Liver (tissue), 8 donors: ENCODE measurements at regions not wholly inside any gene's neighbourhood (a gene's known extent, or its start where the extent isn't known, plus 50 kb on each side); places are given as distances from the start of the nearest gene placed in this dataset.

ENCODE experiments used
- DNase-seq: peaks from one replicate; pipeline ENCODE4 v3.0.0-alpha.2; 2017; ENCODE audit warnings: low spot score
- H3K27ac ChIP-seq, 2 donors: one replicate each; pipeline ENCODE4 v1.7.0; 2013; ENCODE audit warnings: inconsistent platforms in 2 of 2, low read length in 2 of 2, control low read depth in 1 of 2, low read depth in 1 of 2, mild to moderate bottlenecking in 1 of 2
- H3K27me3 ChIP-seq, 4 donors: one replicate each; pipeline versions ENCODE4 v1.6.1 to v1.7.0; 2013; ENCODE audit warnings: low read length in 3 of 4, inconsistent platforms in 1 of 4, mild to moderate bottlenecking in 1 of 4, moderate library complexity in 1 of 4; ENCODE audit not compliant: control insufficient read depth in 4 of 4, insufficient read depth in 4 of 4
- H3K36me3 ChIP-seq, 4 donors: one replicate each; pipeline versions ENCODE4 v1.6.1 to v1.7.0; 2013; ENCODE audit warnings: low read length in 3 of 4, mild to moderate bottlenecking in 3 of 4, low read depth in 1 of 4, moderate library complexity in 1 of 4; ENCODE audit not compliant: control insufficient read depth in 4 of 4, insufficient read depth in 3 of 4
- H3K4me1 ChIP-seq, 4 donors: one replicate each; pipeline versions ENCODE4 v1.6.1 to v1.7.0; 2013; ENCODE audit warnings: low read length in 3 of 4, mild to moderate bottlenecking in 3 of 4, moderate library complexity in 1 of 4; ENCODE audit not compliant: control insufficient read depth in 4 of 4, insufficient read depth in 4 of 4
- H3K4me3 ChIP-seq, 3 donors: one replicate each; pipeline versions ENCODE4 v1.6.1 to v1.7.0; 2013; ENCODE audit warnings: low read length in 3 of 3, control low read depth in 1 of 3, low read depth in 1 of 3, mild to moderate bottlenecking in 1 of 3
- H3K9ac ChIP-seq, 2 donors: one replicate each; pipeline ENCODE4 v1.7.0; 2013; ENCODE audit warnings: low read length in 2 of 2, mild to moderate bottlenecking in 2 of 2, moderate library complexity in 2 of 2, control low read depth in 1 of 2, low read depth in 1 of 2
- H3K9me3 ChIP-seq, 4 donors: one replicate each; pipeline versions ENCODE4 v1.6.1 to v1.7.0; 2013; ENCODE audit warnings: low read length in 3 of 4; ENCODE audit not compliant: control insufficient read depth in 4 of 4
- CTCF ChIP-seq: fragments of 150-350 bp; IDR thresholded peaks from 2 replicates; pipeline ENCODE4 v1.5.1; 2017; ENCODE audit warnings: improper control_type of control experiment, low read depth, low read length; ENCODE audit not compliant: missing input control
- EGR1 ChIP-seq, 2 donors: IDR thresholded peaks; 2 replicates each; pipeline ENCODE4 v1.6.1; 2016 to 2018; ENCODE audit warnings: antibody characterized with exemption in 2 of 2, low read depth in 2 of 2
- FOXA2 ChIP-seq: IDR thresholded peaks from 2 replicates; pipeline ENCODE4 v1.6.1; 2016; ENCODE audit warnings: antibody characterized with exemption
- GABPA ChIP-seq, 2 donors: IDR thresholded peaks in 1 of 2; conservative IDR thresholded peaks in 1 of 2; 2 replicates each; pipeline ENCODE4 v1.6.1; 2016; ENCODE audit warnings: antibody characterized with exemption in 2 of 2, mild to moderate bottlenecking in 1 of 2, moderate library complexity in 1 of 2
- HNF4A ChIP-seq, 2 donors: conservative IDR thresholded peaks; 2 replicates each; pipeline ENCODE4 v1.6.1; 2016; ENCODE audit warnings: antibody characterized with exemption in 2 of 2, mild to moderate bottlenecking in 2 of 2
- HNF4G ChIP-seq: IDR thresholded peaks from 2 replicates; pipeline ENCODE4 v1.6.1; 2016; ENCODE audit warnings: antibody characterized with exemption
- JUND ChIP-seq, 2 donors: IDR thresholded peaks; 2 replicates each; pipeline ENCODE4 v1.6.1; 2016; ENCODE audit warnings: antibody characterized with exemption in 2 of 2
- NR2F2 ChIP-seq: IDR thresholded peaks from 2 replicates; pipeline ENCODE4 v1.6.1; 2016; ENCODE audit warnings: antibody characterized with exemption
- RAD21 ChIP-seq, 2 donors: IDR thresholded peaks; 2 replicates each; pipeline ENCODE4 v1.6.1; 2016; ENCODE audit warnings: antibody characterized with exemption in 2 of 2, mild to moderate bottlenecking in 2 of 2
- REST ChIP-seq: IDR thresholded peaks from 2 replicates; pipeline ENCODE4 v1.6.1; 2016; ENCODE audit warnings: antibody characterized with exemption, mild to moderate bottlenecking
- RXRA ChIP-seq, 2 donors: IDR thresholded peaks; 2 replicates each; pipeline ENCODE4 v1.6.1; 2017 to 2018; ENCODE audit warnings: antibody characterized with exemption in 2 of 2, mild to moderate bottlenecking in 1 of 2
- SP1 ChIP-seq: IDR thresholded peaks from 2 replicates; pipeline ENCODE4 v1.6.1; 2018; ENCODE audit warnings: antibody characterized with exemption, mild to moderate bottlenecking
- TAF1 ChIP-seq: conservative IDR thresholded peaks from 2 replicates; pipeline ENCODE4 v1.6.1; 2016; ENCODE audit warnings: antibody characterized with exemption, mild to moderate bottlenecking
- WGBS: extraction: QIAGEN DNeasy Blood & Tissue Kit; methylation state at CpG from one replicate; pipeline ENCODE4 v1.1.7; 2013; 5-methylcytosine and 5-hydroxymethylcytosine counted together
- donor health status: healthy.
- donor health status: healthy.
- donor health status: healthy.
- donor health status: healthy.
- donor health status: healthy.

- no peak overlapping the region for H3K9ac ChIP-seq
- TF ChIP-seq CTCF: no peak
- TF ChIP-seq GABPA (IDR thresholded peaks at IDR 0.05 in 1 of 2, conservative IDR thresholded peaks at IDR 0.05 in 1 of 2): no peak
- TF ChIP-seq EGR1 (IDR thresholded peaks at IDR 0.05; ENCODE audit: low read depth in 2 of 2): no peak
- no peak for TF ChIP-seq JUND (IDR thresholded peaks at IDR 0.05)
- TF ChIP-seq SP1: no peak
- TF ChIP-seq HNF4A (conservative IDR thresholded peaks at IDR 0.05): no peak
- no peak for TF ChIP-seq RXRA (IDR thresholded peaks at IDR 0.05)
- no peak for TF ChIP-seq REST
- no peak for TF ChIP-seq NR2F2
- no peak for TF ChIP-seq TAF1
- no peak for TF ChIP-seq HNF4G
- TF ChIP-seq RAD21 (IDR thresholded peaks at IDR 0.05): no peak
- no peak for TF ChIP-seq FOXA2
Measured at GRCh38 chr15:39205081-39205480, 375.8 kb upstream of the THBS1 start.

GRCh38 chr15:39205506-39206371 lies 375.1 kb upstream of the THBS1 start:
- whole genome bisulfite sequencing: 94% methylated on average over 4 of the region's 4 CpGs
- H3K27me3 ChIP-seq: no peaks in the 10 kb centered on the region
- no peak overlapping the region for H3K4me3 ChIP-seq
- TF ChIP-seq HNF4G: no peak
- TF ChIP-seq HNF4A (conservative IDR thresholded peaks at IDR 0.05): no peak
- no peak for TF ChIP-seq RXRA (IDR thresholded peaks at IDR 0.05)
- TF ChIP-seq EGR1 (IDR thresholded peaks at IDR 0.05; ENCODE audit: low read depth in 2 of 2): no peak
- TF ChIP-seq GABPA (IDR thresholded peaks at IDR 0.05 in 1 of 2, conservative IDR thresholded peaks at IDR 0.05 in 1 of 2): no peak
- no peak for TF ChIP-seq TAF1
- no peak overlapping the region for H3K27ac ChIP-seq
- H3K9me3 ChIP-seq: peaks cover 0 to 3% (median 0%) of the 10 kb centered on the region in 4 donors
- H3K9ac ChIP-seq: no peak overlapping the region
- no peaks in the 10 kb centered on the region for H3K4me1 ChIP-seq
- H3K36me3 ChIP-seq: no peaks in the 10 kb centered on the region
- no peak for DNase-seq

More at GRCh38 chr15:39205081-39205480, 375.8 kb upstream of the THBS1 start:
- H3K4me1 ChIP-seq: no peaks in the 10 kb centered on the region
- no peak overlapping the region for H3K4me3 ChIP-seq
- H3K9me3 ChIP-seq: no peaks in the 10 kb centered on the region
- H3K27ac ChIP-seq: no peak overlapping the region
- no peaks in the 10 kb centered on the region for H3K36me3 ChIP-seq
- no peak for DNase-seq
- no peaks in the 10 kb centered on the region for H3K27me3 ChIP-seq
